Common myeloid progenitor, CD34-positive (primary cell): ENCODE measurements at regions not wholly inside any gene's neighbourhood (a gene's known extent, or its start where the extent isn't known, plus 50 kb on each side); places are given as distances from the start of the nearest gene placed in this dataset.

Experiments
- CTCF ChIA-PET: fragments of 350-600 bp; sonication (Branson Sonifier 250); formaldehyde crosslinking; loops from one replicate; lab custom pipeline; 2021; ENCODE audit warnings: antibody characterized with exemption; lab: Charles Lee
- POLR2A ChIA-PET: fragments of 350-600 bp; sonication (Branson Sonifier 250); formaldehyde crosslinking; loops from one replicate; lab custom pipeline; 2021; ENCODE audit warnings: antibody characterized with exemption; lab: Charles Lee
- DNase-seq, 3 donors: peaks; one replicate each; pipeline versions ENCODE4 v3.0.0 to v3.0.0-alpha.2; 2013
- H3K27ac ChIP-seq, 2 experiments: 1 replicate in 1 of 2; 2 replicates in 1 of 2; pipeline ENCODE4 v1.7.0; 2013; ENCODE audit warnings: inconsistent platforms in 2 of 2, low read length in 2 of 2, mild to moderate bottlenecking in 2 of 2, low read depth in 1 of 2, moderate library complexity in 1 of 2; ENCODE audit not compliant: severe bottlenecking in 2 of 2, insufficient read depth in 1 of 2, poor library complexity in 1 of 2
- H3K27me3 ChIP-seq, 5 experiments: replicated peaks in 2 of 5; 1 replicate in 3 of 5; 2 replicates in 2 of 5; pipeline versions ENCODE4 v1.6.1 to v1.7.0; 2013; ENCODE audit warnings: low read length in 4 of 5, mild to moderate bottlenecking in 2 of 5, moderate library complexity in 2 of 5, inconsistent platforms in 1 of 5; ENCODE audit not compliant: insufficient read depth in 5 of 5, control insufficient read depth in 4 of 5
- H3K36me3 ChIP-seq, 4 experiments: 1 replicate in 2 of 4; 2 replicates in 2 of 4; pipeline versions ENCODE4 v1.6.1 to v1.7.0; 2013; ENCODE audit warnings: low read length in 3 of 4, control low read depth in 1 of 4, mild to moderate bottlenecking in 1 of 4; ENCODE audit not compliant: control insufficient read depth in 4 of 4, insufficient read depth in 4 of 4
- H3K4me1 ChIP-seq, 4 experiments: 1 replicate in 3 of 4; 2 replicates in 1 of 4; pipeline versions ENCODE4 v1.6.1 to v1.7.1; 2013; ENCODE audit warnings: low read length in 3 of 4, mild to moderate bottlenecking in 3 of 4, control low read depth in 1 of 4, inconsistent platforms in 1 of 4, moderate library complexity in 1 of 4; ENCODE audit not compliant: control insufficient read depth in 4 of 4, insufficient read depth in 4 of 4; ENCODE audit errors: control extremely low read depth in 1 of 4
- H3K4me3 ChIP-seq, 7 experiments: 1 replicate in 4 of 7; 2 replicates in 3 of 7; pipeline versions ENCODE4 v1.5.1 to v1.7.0; 2013; ENCODE audit warnings: mild to moderate bottlenecking in 7 of 7, low read length in 6 of 7, moderate library complexity in 6 of 7, inconsistent platforms in 2 of 7, low read depth in 2 of 7, control low read depth in 1 of 7; ENCODE audit not compliant: insufficient read depth in 4 of 7, control insufficient read depth in 1 of 7; ENCODE audit errors: extremely low read depth in 1 of 7
- H3K9me3 ChIP-seq, 5 experiments: 1 replicate in 4 of 5; 2 replicates in 1 of 5; pipeline versions ENCODE4 v1.6.1 to v1.7.1; 2013; ENCODE audit warnings: low read length in 4 of 5, mild to moderate bottlenecking in 2 of 5, inconsistent platforms in 1 of 5, low read depth in 1 of 5, moderate library complexity in 1 of 5; ENCODE audit not compliant: control insufficient read depth in 4 of 5, insufficient read depth in 2 of 5; ENCODE audit errors: control extremely low read depth in 1 of 5
- WGBS: methylation state at CpG from one replicate; pipeline ENCODE4 v1.1.5; 2013; ENCODE audit not compliant: insufficient coverage; 5-methylcytosine and 5-hydroxymethylcytosine counted together

GRCh38 chr6:140636271-140636907 is 1261.9 kb upstream of the CITED2 start:
- H3K4me3 ChIP-seq: no peak overlapping the region
- H3K9me3 ChIP-seq: no peaks in the 10 kb centered on the region
- H3K4me1 ChIP-seq: peaks cover 0 to 10% (median 0%) of the 10 kb centered on the region in 4 experiments
- H3K27me3 ChIP-seq: no peaks in the 10 kb centered on the region
- H3K36me3 ChIP-seq: no peaks in the 10 kb centered on the region
- no peak overlapping the region for H3K27ac ChIP-seq
- 78% methylated on average over 10 of the region's 11 CpGs for WGBS
- no peak for DNase-seq
- POLR2A ChIA-PET: no interaction called here
- CTCF ChIA-PET: no interaction called here

- Histone ChIP-seq H3K27ac (no peak overlapping the region), H3K4me1 (no peaks in the 10 kb centered on the region), H3K27me3 (no peaks in the 10 kb centered on the region), H3K4me3 (no peak overlapping the region), H3K36me3 (no peaks in the 10 kb centered on the region), H3K9me3 (peaks cover 0 to 14% (median 9%) of the 10 kb centered on the region in 5 experiments)
- DNase-seq: no peak
- ChIA-PET CTCF (no interaction called here), POLR2A (no interaction called here)
- WGBS: 100% methylated on average over 1 of the region's 1 CpG
Measured at GRCh38 chr6:140627002-140627401, 1252.6 kb upstream of the CITED2 start.

GRCh38 chr6:140623498-140623897 is 1249.0 kb upstream of the CITED2 start:
- peaks cover 2 to 14% (median 9%) of the 10 kb centered on the region in 5 experiments for H3K9me3 ChIP-seq
- no peaks in the 10 kb centered on the region for H3K36me3 ChIP-seq
- no peaks in the 10 kb centered on the region for H3K4me1 ChIP-seq
- ChIA-PET CTCF (no interaction called here), POLR2A (no interaction called here)
- H3K27ac ChIP-seq: no peak overlapping the region
- no peak for DNase-seq
- no CpG with 5 or more reads among the region's 3 CpGs for WGBS
- H3K4me3 ChIP-seq: no peak overlapping the region
- H3K27me3 ChIP-seq: no peaks in the 10 kb centered on the region

GRCh38 chr6:140620496-140620895 is 1246.0 kb upstream of the CITED2 start:
- Histone ChIP-seq H3K27ac (no peak overlapping the region), H3K9me3 (peaks cover 0 to 2% (median 0%) of the 10 kb centered on the region in 5 experiments), H3K36me3 (no peaks in the 10 kb centered on the region), H3K4me3 (no peak overlapping the region), H3K4me1 (no peaks in the 10 kb centered on the region), H3K27me3 (no peaks in the 10 kb centered on the region)
- 80% methylated on average over 1 of the region's 1 CpG for WGBS
- DNase-seq: no peak
- POLR2A ChIA-PET: no interaction called here
- CTCF ChIA-PET: no interaction called here

GRCh38 chr6:140609956-140610355 is 1235.5 kb upstream of the CITED2 start:
- POLR2A ChIA-PET: no interaction called here

GRCh38 chr6:140609321-140609720 is 1234.9 kb upstream of the CITED2 start:
- H3K9me3 ChIP-seq: no peaks in the 10 kb centered on the region
- DNase-seq: no peak
- ChIA-PET POLR2A (no interaction called here), CTCF (no interaction called here)
- H3K27me3 ChIP-seq: no peaks in the 10 kb centered on the region
- WGBS: 100% methylated on average over 1 of the region's 3 CpGs
- H3K4me1 ChIP-seq: no peaks in the 10 kb centered on the region
- H3K36me3 ChIP-seq: no peaks in the 10 kb centered on the region
- no peak overlapping the region for H3K27ac ChIP-seq
- H3K4me3 ChIP-seq: no peak overlapping the region

More at GRCh38 chr6:140609956-140610355, 1235.5 kb upstream of the CITED2 start:
- Histone ChIP-seq H3K9me3 (no peaks in the 10 kb centered on the region), H3K4me3 (no peak overlapping the region), H3K36me3 (no peaks in the 10 kb centered on the region), H3K4me1 (no peaks in the 10 kb centered on the region), H3K27me3 (no peaks in the 10 kb centered on the region), H3K27ac (no peak overlapping the region)
- 100% methylated on average over 1 of the region's 2 CpGs for WGBS
- DNase-seq: no peak
- CTCF ChIA-PET: no interaction called here

GRCh38 chr6:140604786-140605185 is 1230.3 kb upstream of the CITED2 start:
- Histone ChIP-seq H3K36me3 (no peaks in the 10 kb centered on the region), H3K27me3 (no peaks in the 10 kb centered on the region), H3K27ac (no peak overlapping the region), H3K4me3 (no peak overlapping the region), H3K9me3 (no peaks in the 10 kb centered on the region), H3K4me1 (no peaks in the 10 kb centered on the region)
- no CpG with 5 or more reads among the region's 3 CpGs for WGBS
- ChIA-PET POLR2A (no interaction called here), CTCF (no interaction called here)
- DNase-seq: no peak
